Nephron (organoid): ENCODE measurements at regions not wholly inside any gene's neighbourhood (a gene's known extent, or its start where the extent isn't known, plus 50 kb on each side); places are given as distances from the start of the nearest gene placed in this dataset.
A peak's percentile ranks its signal among the peaks of the same experiment; 100 is the strongest.

ENCODE experiments used
- H3K27ac Mint-ChIP-seq, 3 experiments: 2 replicates each; pipeline ENCODE4 v1.8.0; 2020; ENCODE audit warnings: mixed read lengths in 3 of 3, mild to moderate bottlenecking in 2 of 3, moderate library complexity in 1 of 3
- H3K27me3 Mint-ChIP-seq: 2 replicates; pipeline ENCODE4 v1.8.0; 2021; ENCODE audit warnings: low read depth, mild to moderate bottlenecking, moderate library complexity, mixed read lengths
- H3K36me3 Mint-ChIP-seq: 2 replicates; pipeline ENCODE4 v1.8.0; 2020; ENCODE audit warnings: low read depth, mixed read lengths
- H3K4me1 Mint-ChIP-seq: 2 replicates; pipeline ENCODE4 v1.8.0; 2020; ENCODE audit warnings: mixed read lengths
- H3K4me3 Mint-ChIP-seq, 3 experiments: 2 replicates each; pipeline ENCODE4 v1.8.0; 2020; ENCODE audit warnings: mild to moderate bottlenecking in 3 of 3, mixed read lengths in 3 of 3, moderate library complexity in 2 of 3
- H3K9me3 Mint-ChIP-seq: 2 replicates; pipeline ENCODE4 v1.8.0; 2020; ENCODE audit warnings: mixed read lengths
- CTCF ChIP-seq, 3 experiments: fragments of 200-600 bp; sonication (generic); IDR thresholded peaks; one replicate each; pipeline ENCODE4 v1.5.0; 2021; ENCODE audit warnings: antibody characterized with exemption in 3 of 3; ENCODE audit not compliant: unreplicated experiment in 3 of 3

GRCh38 chr3:107428051-107428858 lies 51.0 kb downstream of the CCDC54 start:
- TF ChIP-seq CTCF (IDR thresholded peaks at IDR 0.05; ENCODE audit: unreplicated experiment in 3 of 3) = no peak
- peak overlapping the region; percentile 24 to 63 (median 26) for H3K27ac Mint-ChIP-seq
- peaks cover 49% of the 10 kb centered on the region for H3K4me1 Mint-ChIP-seq
- H3K27me3 Mint-ChIP-seq = no peaks in the 10 kb centered on the region
- H3K36me3 Mint-ChIP-seq = no peaks in the 10 kb centered on the region
- peak overlapping the region in 2 of 3 experiments; percentile 6 to 35 for H3K4me3 Mint-ChIP-seq
- no peaks in the 10 kb centered on the region for H3K9me3 Mint-ChIP-seq

GRCh38 chr3:107429320-107430181 lies 52.3 kb downstream of the CCDC54 start:
- H3K27me3 Mint-ChIP-seq = peaks cover 3% of the 10 kb centered on the region
- H3K9me3 Mint-ChIP-seq = no peaks in the 10 kb centered on the region
- H3K36me3 Mint-ChIP-seq = no peaks in the 10 kb centered on the region
- TF ChIP-seq CTCF (IDR thresholded peaks at IDR 0.05; ENCODE audit: unreplicated experiment in 3 of 3) = peak; percentile 81 to 89 (median 89)
- peak overlapping the region; percentile 63 to 87 (median 81) for H3K27ac Mint-ChIP-seq
- peak overlapping the region; percentile 84 to 91 (median 87) for H3K4me3 Mint-ChIP-seq
- H3K4me1 Mint-ChIP-seq = peaks cover 54% of the 10 kb centered on the region

GRCh38 chr3:107430214-107430995 lies 53.2 kb downstream of the CCDC54 start:
- H3K4me1 Mint-ChIP-seq = peaks cover 54% of the 10 kb centered on the region
- no peak for TF ChIP-seq CTCF (IDR thresholded peaks at IDR 0.05; ENCODE audit: unreplicated experiment in 3 of 3)
- H3K27ac Mint-ChIP-seq = peak overlapping the region; percentile 63 to 87 (median 81)
- H3K9me3 Mint-ChIP-seq = no peaks in the 10 kb centered on the region
- no peaks in the 10 kb centered on the region for H3K36me3 Mint-ChIP-seq
- H3K27me3 Mint-ChIP-seq = peaks cover 3% of the 10 kb centered on the region
- peak overlapping the region; percentile 84 to 91 (median 87) for H3K4me3 Mint-ChIP-seq

- peak overlapping the region; percentile 63 to 87 (median 81) for H3K27ac Mint-ChIP-seq
- H3K4me3 Mint-ChIP-seq = peak overlapping the region; percentile 84 to 91 (median 87)
- no peak for TF ChIP-seq CTCF (IDR thresholded peaks at IDR 0.05; ENCODE audit: unreplicated experiment in 3 of 3)
- H3K9me3 Mint-ChIP-seq = no peaks in the 10 kb centered on the region
- peaks cover 3% of the 10 kb centered on the region for H3K27me3 Mint-ChIP-seq
- no peaks in the 10 kb centered on the region for H3K36me3 Mint-ChIP-seq
- peaks cover 50% of the 10 kb centered on the region for H3K4me1 Mint-ChIP-seq
These were observed 53.7 kb downstream of the CCDC54 start for GRCh38 chr3:107430996-107431245.

GRCh38 chr3:107431246-107432012 lies 54.2 kb downstream of the CCDC54 start:
- no peaks in the 10 kb centered on the region for H3K9me3 Mint-ChIP-seq
- no peak for TF ChIP-seq CTCF (IDR thresholded peaks at IDR 0.05; ENCODE audit: unreplicated experiment in 3 of 3)
- peaks cover 3% of the 10 kb centered on the region for H3K27me3 Mint-ChIP-seq
- peak overlapping the region; percentile 93 to 99 (median 97) for H3K4me3 Mint-ChIP-seq
- H3K36me3 Mint-ChIP-seq = no peaks in the 10 kb centered on the region
- H3K4me1 Mint-ChIP-seq = peaks cover 48% of the 10 kb centered on the region
- peak overlapping the region; percentile 97 to 100 (median 97) for H3K27ac Mint-ChIP-seq
